ENCODE measurements at regions not wholly inside any gene's neighbourhood (a gene's known extent, or its start where the extent isn't known, plus 50 kb on each side); places are given as distances from the start of the nearest gene placed in this dataset.
A peak's percentile ranks its signal among the peaks of the same experiment; 100 is the strongest.

GRCh38 chr17:70621566-70621965 lies 452.2 kb downstream of the KCNJ2 start:
- no peak overlapping the region for H3K4me2 ChIP-seq (ENCODE audit: insufficient read depth, low read length)
- H4K20me1 ChIP-seq (replicated peaks; ENCODE audit: control insufficient read depth, extremely low read depth, insufficient read depth, low read length) = no peaks in the 10 kb centered on the region
- H3K79me2 ChIP-seq (ENCODE audit: control insufficient read depth, insufficient read depth, low read length) = no peaks in the 10 kb centered on the region
- FAIRE-seq = no peak
- no peak overlapping the region for H3K27ac ChIP-seq (ENCODE audit: insufficient read depth, low read depth, low read length)
- H3K27me3 ChIP-seq (ENCODE audit: control insufficient read depth in 2 of 2, insufficient read depth in 2 of 2, low read length in 2 of 2) = no peaks in the 10 kb centered on the region
- no peak overlapping the region for H2AFZ ChIP-seq (ENCODE audit: low read depth, low read length)
- H3K4me3 ChIP-seq (replicated peaks in 1 of 3; ENCODE audit: insufficient read depth in 1 of 3, low read depth in 1 of 3, low read length in 3 of 3) = no peak overlapping the region
- H3K36me3 ChIP-seq (ENCODE audit: control insufficient read depth in 2 of 2, extremely low read depth in 1 of 2, insufficient read depth in 2 of 2, low read length in 2 of 2) = no peaks in the 10 kb centered on the region
- TF ChIP-seq JUN (IDR thresholded peaks at IDR 0.05; ENCODE audit: borderline replicate concordance, insufficient read depth, insufficient read length, low read depth) = no peak
- no peak for TF ChIP-seq MYC (IDR thresholded peaks at IDR 0.05; ENCODE audit: low read depth, low read length)
- no peak for TF ChIP-seq POLR2AphosphoS5 (IDR thresholded peaks at IDR 0.05; ENCODE audit: insufficient read depth, low read depth, low read length)
- no peak for TF ChIP-seq EZH2 (IDR thresholded peaks at IDR 0.05; ENCODE audit: borderline replicate concordance, low read depth, low read length, severe bottlenecking)
- TF ChIP-seq GATA2 (IDR thresholded peaks at IDR 0.05; ENCODE audit: insufficient read depth, insufficient read length, low read depth, low read length) = no peak
- no peak for TF ChIP-seq CTCF (IDR thresholded peaks at IDR 0.05; ENCODE audit: extremely low read depth in 1 of 2, insufficient read depth in 1 of 2, low read depth in 1 of 2, low read length in 2 of 2)
- TF ChIP-seq POLR2A (IDR thresholded peaks at IDR 0.05; ENCODE audit: low read depth, low read length) = no peak
- no peak for TF ChIP-seq FOS (IDR thresholded peaks at IDR 0.05; ENCODE audit: borderline replicate concordance, insufficient read depth, low read length)
- peak; percentile 55 for DNase-seq (ENCODE audit: low read depth, low spot score)
- BruUV-seq (replicated peaks) = no TSS peak
- dilution Hi-C loops (cut with MboI; ENCODE audit: extremely low pct_ligation_motif_present, low sequenced_read_pairs) = no loop called here
- CTCF ChIA-PET = interaction anchor here (0.8 to 5.7 kb wide), 20 partner anchors 8 to 1108 kb away, joined by 3 to 64 read pairs (median 4); no protein-coding TSS in a partner anchor
- H3K9me3 ChIP-seq (replicated peaks; ENCODE audit: control insufficient read depth, insufficient read depth, low read length) = no peaks in the 10 kb centered on the region
- intact Hi-C loops (cut with micrococcal nuclease) = loop anchor here (5.0 kb wide), 5 partner anchors 69 to 1079 kb away; no protein-coding TSS in a partner anchor
- no peaks in the 10 kb centered on the region for H3K9me1 ChIP-seq (replicated peaks; ENCODE audit: control insufficient read depth, extremely low read depth, insufficient read depth, low read length)
- peaks cover 5% of the 10 kb centered on the region for H3K4me1 ChIP-seq (ENCODE audit: control insufficient read depth, extremely low read depth, insufficient read depth, low read length)
- no peak overlapping the region for H3K9ac ChIP-seq (replicated peaks; ENCODE audit: extremely low read depth, insufficient read depth, low read length)
- POLR2A ChIA-PET = no interaction called here

All from endothelial cell of umbilical vein (primary cell).